ENCODE measurements at regions not wholly inside any gene's neighbourhood (a gene's known extent, or its start where the extent isn't known, plus 50 kb on each side); places are given as distances from the start of the nearest gene placed in this dataset.

DNA sequence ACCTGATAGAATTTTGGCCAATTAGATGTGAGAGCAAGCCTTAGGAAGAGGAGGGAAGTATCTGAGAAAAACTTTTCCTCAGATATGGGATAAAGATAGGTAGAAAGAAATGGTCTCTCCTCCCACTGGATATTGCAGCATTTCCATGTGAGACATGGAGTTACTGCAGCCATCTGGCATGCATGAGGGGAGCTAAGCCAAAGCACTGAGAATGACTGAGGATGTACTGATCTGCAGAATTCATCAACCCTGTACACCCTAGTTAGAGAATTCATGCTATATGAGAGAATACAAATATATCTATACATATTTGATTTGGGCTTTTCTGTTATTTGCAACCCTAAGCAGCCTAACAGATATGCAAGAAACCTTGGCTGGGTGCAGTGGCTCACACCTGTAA, 52.5 kb upstream of the RPL34 start:
- DNase-seq = no peak

DNA sequence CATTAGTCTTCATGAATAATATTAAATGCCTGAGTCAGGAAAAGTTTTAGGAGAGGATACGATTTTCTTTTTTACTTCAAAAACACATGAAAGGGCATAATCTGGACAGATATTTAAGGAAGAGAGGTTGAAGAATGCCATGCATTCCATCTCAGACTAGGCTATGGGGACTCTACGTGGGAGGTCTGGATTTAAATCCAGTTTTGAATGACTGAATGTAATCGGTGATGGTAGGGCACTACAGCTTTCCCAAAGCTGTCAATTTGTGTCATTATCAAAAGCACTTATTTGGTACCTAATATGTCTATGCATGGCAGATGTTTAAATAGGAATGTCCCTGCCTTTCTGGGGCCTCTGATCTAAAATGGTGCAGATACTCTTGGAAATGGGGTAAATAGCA, 59.3 kb upstream of the RPL34 start:
- no peak for DNase-seq

DNA sequence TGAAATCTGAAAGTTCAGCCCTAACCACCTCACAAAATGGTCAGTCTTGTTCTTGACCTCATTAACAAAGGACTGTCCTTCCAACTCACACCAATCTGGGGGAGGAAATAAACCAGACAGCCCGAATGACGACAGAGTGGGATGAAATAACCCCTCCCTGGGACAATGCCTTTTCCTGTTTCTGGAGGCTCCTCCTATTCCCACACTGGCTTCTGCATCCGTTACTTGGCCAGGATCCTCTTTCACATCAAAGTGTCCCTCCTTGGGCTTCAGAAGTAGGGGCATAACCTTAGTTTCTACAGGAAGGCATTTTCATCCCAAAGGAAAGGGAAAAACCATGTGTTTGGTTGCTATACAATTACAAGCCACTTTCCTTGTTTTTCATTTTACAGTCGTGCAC, 59.8 kb upstream of the RPL34 start:
- DNase-seq = no peak

DNA sequence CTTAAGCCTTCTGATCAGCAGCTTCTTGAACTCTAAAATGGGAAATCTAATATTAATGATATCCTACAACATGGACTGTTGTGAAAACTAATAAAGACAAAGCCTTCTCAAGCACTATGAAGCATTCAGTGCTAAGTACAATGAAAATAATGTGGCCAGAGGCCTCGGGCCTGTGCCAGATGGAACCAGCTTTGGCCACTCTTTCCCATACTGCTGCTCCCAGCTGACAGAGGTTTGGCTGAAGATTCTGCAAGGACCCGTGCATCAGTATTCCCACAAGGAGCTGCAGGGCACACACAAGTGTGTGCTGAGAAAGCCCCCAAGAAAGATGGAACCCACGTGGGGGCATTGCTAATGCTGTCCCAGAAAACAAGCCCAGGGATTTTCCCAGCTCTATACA, 60.5 kb upstream of the RPL34 start:
- no peak for DNase-seq

DNA sequence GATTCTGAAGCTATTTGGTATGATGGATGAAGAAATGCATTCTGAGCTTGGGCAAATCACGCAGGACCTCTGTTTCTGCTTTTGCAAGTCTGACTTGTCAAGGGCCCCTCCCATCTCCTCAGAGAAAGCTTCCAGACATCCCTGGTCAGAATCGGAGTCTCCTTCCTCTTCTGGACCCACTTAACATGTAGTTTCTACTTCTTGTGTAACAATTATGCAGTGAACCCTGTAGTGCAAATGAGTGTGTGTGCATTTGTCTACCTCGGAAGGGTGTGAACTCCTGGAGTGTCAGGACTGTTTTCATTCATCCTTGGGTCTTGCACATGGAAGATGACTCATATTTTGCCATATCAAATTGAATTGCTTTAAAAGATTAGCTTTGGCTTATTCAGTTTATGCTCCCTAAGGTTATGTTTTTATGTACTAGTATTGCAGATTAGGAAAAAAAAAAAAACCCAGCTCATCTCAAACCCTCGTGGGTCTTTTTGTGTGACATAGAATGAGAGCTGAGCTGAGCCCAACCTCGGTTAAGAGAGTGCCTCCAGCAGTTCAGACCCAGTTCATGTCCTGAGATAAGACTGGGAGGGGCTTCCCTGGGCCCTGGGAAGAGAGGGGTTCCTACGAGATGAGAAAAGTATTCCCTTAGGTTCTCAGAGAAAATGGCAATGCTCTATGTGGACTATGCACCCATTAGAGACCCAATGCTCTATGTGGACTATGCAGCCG, 61.1 kb upstream of the RPL34 start:
- DNase-seq = no peak

DNA sequence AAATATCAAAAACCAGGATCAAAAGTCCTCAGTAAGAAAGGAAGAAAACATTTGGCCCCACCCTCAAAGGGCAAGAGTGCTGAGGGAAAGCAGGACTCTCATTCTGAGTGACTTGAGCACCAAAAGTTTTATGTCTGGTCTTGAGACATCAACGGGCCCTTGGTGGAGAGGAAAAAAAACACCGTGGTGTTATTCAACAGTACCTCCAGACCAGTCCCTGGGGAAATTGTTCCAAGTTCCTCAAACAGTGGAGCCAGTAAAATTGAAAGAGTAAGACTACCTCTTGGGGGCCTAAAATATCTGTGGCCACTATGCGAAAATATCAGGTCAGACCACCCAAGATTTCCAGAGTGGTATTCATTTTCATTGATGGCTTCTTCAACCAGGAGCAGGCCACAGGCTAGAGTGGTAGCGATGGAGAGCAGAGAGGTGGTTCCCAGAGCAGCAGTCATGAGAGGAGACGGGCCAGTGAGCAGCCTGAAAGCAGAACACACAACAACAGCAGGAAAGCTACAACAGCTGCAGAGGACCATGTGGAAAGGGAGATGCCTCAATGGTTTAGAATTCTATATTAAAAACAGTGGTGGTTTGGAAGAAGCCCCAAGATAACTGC, 63.7 kb upstream of the RPL34 start:
- DNase-seq = no peak

DNA sequence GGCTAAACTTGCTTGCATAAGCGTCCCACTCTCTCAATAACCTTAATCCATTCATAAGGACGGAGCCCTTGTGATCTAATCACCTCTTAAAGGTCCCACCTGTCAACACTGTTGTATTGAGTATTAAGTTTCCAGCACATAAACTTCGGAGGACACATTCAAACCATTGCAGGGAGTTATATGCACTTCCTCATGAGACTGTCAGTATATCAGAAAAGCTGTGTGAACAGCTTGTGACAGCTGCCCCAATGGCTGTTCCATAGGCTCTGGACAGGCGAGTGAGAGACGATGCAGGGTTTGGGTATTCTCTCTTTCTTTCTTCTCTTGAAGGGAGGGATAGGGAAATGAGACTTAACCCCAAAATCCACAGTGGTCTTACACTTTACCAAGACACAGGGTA, 64.2 kb upstream of the RPL34 start:
- no peak for DNase-seq

DNA sequence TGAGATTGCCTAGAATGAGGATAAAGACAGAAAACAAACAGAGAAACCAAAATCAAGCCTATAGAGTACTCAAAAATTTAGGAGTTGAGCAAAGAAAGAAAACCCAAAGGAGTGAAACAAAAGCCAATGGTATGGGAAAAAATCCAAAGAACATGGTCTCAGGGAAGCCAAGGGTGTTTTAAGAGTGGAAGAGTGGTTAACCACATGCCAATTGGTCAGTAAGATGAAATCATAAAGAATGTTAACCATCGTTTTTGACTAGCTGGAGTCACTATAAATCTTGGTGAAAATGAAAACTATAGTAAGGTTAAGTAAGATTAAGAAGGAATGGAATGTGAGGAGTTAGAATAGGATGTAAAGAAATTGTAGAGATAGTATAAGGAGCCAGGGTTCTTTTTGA, 64.7 kb upstream of the RPL34 start:
- DNase-seq = no peak

DNA sequence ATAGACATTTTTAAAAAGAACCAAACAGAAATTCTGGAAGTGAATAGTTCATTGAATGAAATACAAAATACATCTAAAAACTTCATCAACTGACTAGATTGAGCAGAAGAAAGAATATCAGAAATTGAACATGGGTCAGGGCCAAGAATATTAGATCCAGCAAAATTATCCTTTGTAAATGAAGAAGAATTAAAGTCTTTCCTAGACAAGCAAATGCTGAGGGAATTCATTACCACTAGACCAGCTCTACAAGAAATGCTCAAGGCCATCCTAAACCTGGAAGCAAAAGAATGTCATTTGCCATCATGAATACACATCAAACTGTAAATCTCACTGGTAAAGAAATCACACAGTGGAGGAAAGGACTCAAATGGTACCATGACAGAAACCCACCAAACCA, 72.7 kb upstream of the RPL34 start:
- no peak for DNase-seq

DNA sequence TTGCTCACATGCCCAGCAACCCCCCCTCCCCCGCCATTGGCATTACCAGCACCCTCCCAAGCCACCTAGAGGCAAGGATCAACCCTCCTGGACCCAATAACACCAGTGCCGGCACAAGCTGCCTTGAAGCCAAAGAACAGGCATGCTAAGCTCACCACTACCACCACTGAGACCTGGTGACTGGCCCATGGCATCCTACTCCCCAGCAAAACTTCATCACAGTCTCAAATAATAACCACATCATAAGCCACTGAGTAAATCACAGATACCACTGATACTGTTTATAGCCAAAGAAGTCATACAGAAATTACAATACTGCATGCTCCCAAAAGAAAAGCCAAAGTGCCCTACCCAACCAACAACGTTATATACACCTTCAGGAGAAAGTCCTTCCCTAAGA, 73.6 kb upstream of the RPL34 start:
- no peak for DNase-seq

DNA sequence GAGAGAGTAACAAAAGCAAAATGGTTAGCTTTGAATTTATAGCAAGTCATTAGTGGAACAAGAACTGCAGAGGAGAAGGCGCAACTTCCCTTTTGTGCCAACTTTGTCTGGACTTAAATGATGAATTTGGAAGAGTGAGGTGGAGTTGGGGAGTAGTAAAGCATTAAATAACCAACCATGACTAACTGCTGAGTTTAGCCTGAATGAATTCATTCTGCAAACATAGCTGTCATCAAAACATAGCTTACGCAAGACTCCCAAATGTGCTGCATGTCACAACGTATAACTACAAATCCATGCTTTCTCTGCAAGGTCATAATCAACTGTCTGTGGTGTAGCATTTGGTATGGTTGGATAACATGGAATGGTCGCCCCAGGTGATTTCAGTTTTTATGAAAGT, 75.9 kb upstream of the RPL34 start:
- DNase-seq = no peak

DNA sequence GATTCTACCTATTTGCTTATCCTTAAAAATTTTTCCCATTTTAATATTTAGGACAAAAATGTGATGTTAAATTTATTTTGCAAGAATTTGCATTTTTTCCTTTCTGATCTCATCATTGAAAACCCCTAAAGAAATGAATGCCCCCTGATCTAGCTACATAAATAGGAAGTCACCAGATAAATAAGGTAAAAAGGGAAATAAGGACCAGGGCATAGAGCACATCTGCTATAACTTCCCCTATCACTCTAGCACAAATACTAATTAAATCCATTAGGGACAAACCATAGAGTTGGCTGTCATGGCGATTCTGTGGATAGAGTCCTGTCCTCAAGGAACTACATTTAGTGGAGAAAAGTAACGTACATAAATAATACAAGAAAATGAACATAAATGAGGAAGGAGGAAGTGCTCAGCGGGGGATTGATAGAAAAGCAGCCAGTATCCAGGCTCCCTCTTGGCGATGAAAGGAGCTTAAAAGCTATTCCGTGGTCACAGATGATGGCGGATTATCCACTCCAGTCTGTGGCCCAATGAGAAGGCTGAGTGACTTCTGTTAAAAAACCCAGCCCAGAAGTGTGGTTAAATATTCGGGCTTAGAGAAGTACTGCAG, 76.9 kb upstream of the RPL34 start:
- no peak for DNase-seq

DNA sequence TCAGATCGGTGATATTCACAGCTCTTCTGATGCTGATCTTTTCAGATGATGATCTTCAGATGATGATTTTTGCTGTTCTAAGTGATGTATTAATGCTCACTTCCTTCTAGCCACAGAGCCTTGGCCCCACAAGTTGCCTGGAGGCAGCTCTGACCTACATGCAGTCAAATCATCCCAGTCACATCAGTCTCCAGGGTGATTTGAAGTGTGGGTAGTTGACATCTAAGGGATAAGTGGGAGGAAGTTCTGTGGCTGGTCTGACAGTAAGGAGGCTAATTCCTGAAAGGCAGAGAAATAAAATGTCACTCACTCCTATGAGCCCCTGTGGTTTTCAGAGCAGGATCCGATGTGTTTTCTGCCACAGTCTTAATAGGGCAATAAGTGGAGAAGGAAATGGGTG, 79.8 kb upstream of the RPL34 start:
- no peak for DNase-seq

DNA sequence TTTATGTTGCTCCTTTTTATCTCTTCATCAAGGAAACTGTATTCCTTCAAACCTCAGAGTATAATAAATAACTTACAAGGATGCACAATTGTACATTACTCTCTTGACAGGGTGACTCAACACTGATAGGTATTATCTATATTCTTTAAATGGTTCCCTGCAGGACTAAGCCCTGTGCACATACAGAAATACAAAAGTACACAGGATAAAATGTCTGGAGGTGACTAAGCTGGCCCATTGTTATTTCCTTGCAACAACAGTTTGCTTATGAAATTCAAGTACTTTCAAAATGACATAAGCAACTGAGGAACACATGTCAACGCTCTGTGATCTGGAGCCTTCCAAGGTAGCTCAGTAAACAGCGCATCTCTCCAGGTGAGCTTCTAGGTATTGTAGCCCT, 83.8 kb upstream of the RPL34 start:
- no peak for DNase-seq

DNA sequence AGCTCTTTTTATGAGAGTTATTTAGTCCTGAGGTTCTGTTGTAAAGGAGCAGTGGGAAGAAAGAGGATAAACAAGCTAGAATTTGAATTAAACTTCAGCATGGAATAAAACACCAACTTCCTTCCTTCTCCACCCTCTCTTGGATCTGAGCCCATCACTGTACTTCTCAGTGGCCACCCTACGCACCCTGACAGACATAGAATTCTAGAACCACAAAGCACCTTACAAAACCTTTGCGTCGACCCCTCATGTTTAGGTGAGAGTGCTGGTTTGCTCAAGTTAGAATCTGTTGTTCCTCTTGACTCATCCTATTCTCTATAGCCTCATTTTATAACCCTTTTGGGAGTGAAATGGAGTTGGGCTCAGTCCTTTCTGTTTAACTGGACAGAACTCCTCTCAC, 84.6 kb upstream of the RPL34 start:
- DNase-seq = no peak

DNA sequence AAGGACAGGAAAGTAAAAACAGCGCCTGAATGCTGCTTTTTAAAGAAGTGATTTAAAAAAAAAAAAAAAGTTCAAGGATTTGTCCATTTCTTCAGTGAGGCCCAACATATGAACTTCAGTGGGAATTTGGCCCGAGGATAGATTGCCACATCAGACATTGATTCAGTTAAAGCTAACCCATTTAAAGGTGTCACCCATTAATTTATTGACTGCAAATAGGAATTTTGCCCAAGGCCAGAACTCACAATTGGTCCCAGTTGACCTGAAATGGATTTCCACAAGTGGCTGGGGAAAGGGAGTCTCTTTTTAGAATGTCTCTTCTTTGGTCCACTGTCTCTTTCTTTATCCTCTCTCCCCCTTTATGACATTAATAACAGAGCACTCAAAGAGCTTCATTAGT, 86.5 kb upstream of the RPL34 start:
- DNase-seq = no peak

DNA sequence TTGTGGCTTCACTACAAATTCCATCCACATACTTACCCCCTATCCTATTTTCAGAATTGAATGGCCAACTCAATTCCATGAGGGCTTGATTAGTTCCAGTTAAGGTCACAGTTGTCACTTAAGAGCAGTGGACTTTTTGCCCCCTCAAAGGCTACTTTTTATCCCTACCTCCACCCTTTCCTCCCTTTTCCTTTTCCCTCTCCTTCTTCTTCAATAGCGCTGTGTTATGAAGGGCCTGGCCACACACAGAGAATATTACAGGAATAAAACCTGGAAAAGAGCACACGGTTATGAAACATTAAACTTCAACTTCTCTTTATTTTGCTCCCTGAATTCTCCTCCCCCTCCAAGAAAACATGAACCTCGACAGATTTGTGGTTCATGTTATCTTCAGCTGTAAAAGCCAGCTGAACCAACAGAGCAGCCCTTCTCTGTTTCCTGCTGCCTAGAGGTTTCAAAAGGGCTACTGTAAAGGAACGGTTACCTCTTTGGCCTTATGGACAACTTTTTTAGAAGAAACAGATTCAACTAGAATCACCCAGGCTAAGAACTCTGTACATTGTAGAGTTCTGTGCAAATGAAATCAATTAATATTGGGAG, 87.0 kb upstream of the RPL34 start:
- DNase-seq = no peak

DNA sequence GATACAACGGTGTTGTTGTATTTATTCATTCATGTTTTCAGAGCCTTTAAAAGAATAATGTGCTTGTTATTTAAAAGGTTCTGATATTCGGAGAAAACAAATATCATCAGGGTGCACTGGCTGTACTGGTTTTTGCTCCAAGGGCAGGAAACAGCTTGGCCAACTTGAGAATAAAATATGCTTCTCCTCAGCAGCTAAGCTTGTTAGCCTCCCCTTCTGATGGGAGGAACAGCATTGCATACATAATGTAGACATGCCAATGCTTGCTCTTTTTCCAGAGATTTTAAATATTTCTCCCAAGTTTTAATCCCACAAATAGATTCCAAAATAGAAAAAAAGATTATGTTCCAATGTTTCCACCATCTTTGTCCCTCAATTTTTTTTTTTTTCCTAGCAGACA, 87.6 kb upstream of the RPL34 start:
- no peak for DNase-seq

DNA sequence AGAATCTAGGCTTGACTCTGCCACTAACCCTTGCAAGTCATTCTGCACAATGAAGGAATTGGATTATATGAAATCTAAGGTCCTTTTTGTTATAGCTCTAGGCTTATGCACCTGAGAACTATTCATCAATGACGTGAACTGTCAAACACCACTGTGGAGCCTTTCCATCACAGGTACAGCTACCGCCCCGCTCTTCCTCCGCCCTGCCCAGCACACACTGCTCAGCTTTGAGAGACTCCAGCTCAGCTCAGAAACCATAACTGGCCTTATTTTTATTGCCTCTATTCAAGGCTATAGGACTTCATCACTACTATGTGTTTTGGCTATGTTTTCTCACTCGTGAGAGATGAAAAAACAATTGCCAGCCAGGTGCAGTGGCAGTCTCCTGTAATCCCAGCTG, 88.2 kb upstream of the RPL34 start:
- no peak for DNase-seq

DNA sequence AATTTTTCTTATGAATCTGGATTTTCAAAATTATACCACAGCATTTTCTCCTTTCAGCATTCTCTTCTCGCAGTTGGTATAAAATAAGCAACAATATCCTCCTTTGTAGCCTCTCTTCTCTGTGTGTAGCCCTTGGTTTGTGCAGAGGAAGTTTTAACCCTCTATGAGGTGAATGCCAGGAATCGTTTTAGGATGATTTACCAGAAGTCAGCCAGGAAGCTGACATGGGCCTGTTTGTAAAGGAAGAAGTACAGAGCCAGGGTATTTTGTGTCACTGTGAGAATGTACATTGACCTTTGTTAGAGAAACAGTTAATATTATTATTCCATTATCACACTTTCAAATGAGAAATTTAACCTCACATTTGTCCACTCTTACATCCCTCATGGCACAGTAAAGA, 88.9 kb upstream of the RPL34 start:
- DNase-seq = no peak

DNA sequence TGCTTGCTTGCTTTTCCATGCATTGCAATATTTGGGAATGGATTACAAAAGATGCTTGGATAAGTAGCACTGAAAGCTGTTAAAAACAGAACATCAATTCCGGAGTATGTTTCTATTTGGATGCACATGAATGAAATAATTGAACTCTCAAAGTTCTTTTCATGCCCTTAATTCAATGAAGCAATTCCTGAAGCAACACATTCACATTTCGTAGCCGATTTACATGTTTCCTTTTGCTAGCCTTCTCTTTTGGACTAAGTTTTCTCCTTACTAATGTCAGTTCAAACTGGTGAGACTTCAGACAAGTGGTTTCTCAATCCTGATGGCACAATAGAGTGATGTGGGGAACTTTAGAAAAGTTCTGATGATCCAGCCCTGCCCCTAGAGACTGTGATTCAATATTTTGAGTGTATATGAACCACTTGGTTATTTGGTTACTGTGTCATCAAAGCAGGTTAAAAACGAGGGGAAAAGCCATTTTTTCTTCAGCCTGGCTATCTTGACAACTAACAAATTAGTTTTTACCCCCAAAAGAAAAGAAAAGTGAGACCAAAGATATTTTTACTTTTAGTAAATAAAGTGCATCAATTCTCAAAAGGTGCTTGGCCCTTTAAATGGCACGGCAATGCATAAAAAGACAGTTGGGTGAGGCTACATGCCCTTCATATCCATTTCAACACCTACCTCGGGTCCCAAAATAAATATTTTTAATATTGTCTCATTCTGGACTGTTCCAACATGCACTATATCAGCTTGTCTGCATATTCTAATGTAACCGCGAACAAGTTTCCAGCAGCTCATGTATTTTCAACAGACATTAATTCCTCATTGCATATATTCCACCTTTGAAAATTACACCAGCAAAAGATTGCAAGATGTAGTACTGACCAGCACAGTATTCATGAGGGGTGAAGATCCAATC, 90.1 kb upstream of the RPL34 start:
- no peak for DNase-seq

DNA sequence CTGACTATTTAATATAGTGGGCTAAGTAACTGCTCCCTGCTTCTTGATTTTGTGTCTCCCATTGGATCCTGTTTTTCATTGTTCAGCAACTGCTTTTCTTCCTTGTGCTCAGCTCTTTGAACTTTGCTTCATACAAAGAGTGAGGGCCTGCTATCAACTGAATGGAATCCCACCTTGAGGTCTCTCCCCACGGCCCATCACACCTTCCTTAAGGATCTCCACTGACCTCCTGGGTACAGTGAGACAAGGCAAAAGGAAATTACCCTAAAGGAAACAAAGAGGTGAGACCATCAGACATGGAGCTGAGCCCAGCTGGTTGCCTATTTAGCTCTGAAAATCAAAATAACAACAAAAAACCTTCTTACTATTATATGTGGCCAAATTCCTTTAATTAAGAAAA, 91.3 kb upstream of the RPL34 start:
- DNase-seq = no peak

DNA sequence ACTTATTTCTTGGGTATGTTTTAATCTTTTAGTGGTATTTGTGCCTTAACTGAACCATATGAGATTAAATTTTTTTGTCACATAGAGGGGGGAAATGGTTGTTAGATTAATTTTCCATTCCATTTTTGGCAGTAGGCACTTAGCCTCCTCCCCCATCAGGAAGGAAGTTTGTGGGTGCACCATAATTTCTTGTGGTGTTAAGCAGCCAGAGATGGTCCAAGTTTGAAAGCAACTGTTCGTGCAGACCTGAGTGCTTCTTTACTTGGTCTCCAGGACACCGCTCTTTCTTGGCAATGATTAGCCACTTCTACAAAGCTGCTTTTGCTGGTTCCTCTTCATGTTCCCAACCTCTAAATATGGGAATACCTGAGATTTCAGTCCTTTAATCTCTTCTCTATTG, 92.7 kb upstream of the RPL34 start:
- no peak for DNase-seq

Data from NCI-H446 treated with DMSO at 0.1 percent for 48 hours (cell line).